Endothelial cell of umbilical vein (primary cell): ENCODE measurements at regions not wholly inside any gene's neighbourhood (a gene's known extent, or its start where the extent isn't known, plus 50 kb on each side); places are given as distances from the start of the nearest gene placed in this dataset.

ENCODE experiments used
- BruUV-seq: library from RNA; stranded (reverse); fragments of 400-500 nt; replicated peaks from 2 replicates; lab custom pipeline; 2021; lab: Mats Ljungman, UMichigan
- CTCF ChIA-PET: fragments of 300-600, 350-600 bp; sonication (Branson Sonifier 250); formaldehyde crosslinking; loops from one replicate; lab custom pipeline; 2021; ENCODE audit warnings: antibody characterized with exemption, inconsistent platforms; lab: Charles Lee
- POLR2A ChIA-PET: fragments of 300-600, 350-600 bp; sonication (Branson Sonifier 250); formaldehyde crosslinking; loops from one replicate; lab custom pipeline; 2021; ENCODE audit warnings: antibody characterized with exemption, inconsistent platforms; lab: Charles Lee
- DNase-seq: peaks from one replicate; pipeline ENCODE4 v3.0.0-alpha.2; 2011; ENCODE audit warnings: low read depth, low spot score
- FAIRE-seq: peaks from 2 replicates; lab custom pipeline; 2011; peaks lifted over from hg19 to GRCh38; lab: Jason Lieb, UNC
- H2AFZ ChIP-seq: 2 replicates; pipeline ENCODE4 v1.6.0; 2012; ENCODE audit warnings: low read depth, low read length, control low read depth, inconsistent platforms
- H3K27ac ChIP-seq: 2 replicates; pipeline ENCODE4 v1.5.1; 2011; ENCODE audit warnings: low read depth, mild to moderate bottlenecking, control low read depth, low read length, moderate library complexity; ENCODE audit not compliant: insufficient read depth
- H3K27me3 ChIP-seq, 2 experiments: 2 replicates each; pipeline versions ENCODE4 v1.6.0 to v1.6.1; 2011; ENCODE audit warnings: low read length in 2 of 2, mixed read lengths in 1 of 2; ENCODE audit not compliant: control insufficient read depth in 2 of 2, insufficient read depth in 2 of 2
- H3K36me3 ChIP-seq, 2 experiments: 2 replicates in 1 of 2; 3 replicates in 1 of 2; pipeline ENCODE4 v1.5.1; 2011; ENCODE audit warnings: low read length in 2 of 2, mild to moderate bottlenecking in 1 of 2, moderate library complexity in 1 of 2; ENCODE audit not compliant: control insufficient read depth in 2 of 2, insufficient read depth in 2 of 2; ENCODE audit errors: extremely low read depth in 1 of 2
- H3K4me1 ChIP-seq: 3 replicates; pipeline ENCODE4 v1.5.1; 2011; ENCODE audit warnings: mild to moderate bottlenecking, low read length; ENCODE audit not compliant: control insufficient read depth, insufficient read depth; ENCODE audit errors: extremely low read depth
- H3K4me2 ChIP-seq: 2 replicates; pipeline ENCODE4 v1.6.1; 2011; ENCODE audit warnings: low read length, control low read depth, mixed read lengths; ENCODE audit not compliant: insufficient read depth
- H3K4me3 ChIP-seq, 3 experiments: fragments of 200-600 bp in 1 of 3; sonication (generic), shearing (Covaris generic) in 1 of 3; replicated peaks in 1 of 3; 2 replicates each; pipeline ENCODE4 v1.5.1; 2011 to 2016; ENCODE audit warnings: control low read depth in 3 of 3, low read length in 3 of 3, mild to moderate bottlenecking in 2 of 3, inconsistent platforms in 1 of 3, low read depth in 1 of 3, moderate library complexity in 1 of 3; ENCODE audit not compliant: insufficient read depth in 1 of 3
- H3K79me2 ChIP-seq: 2 replicates; pipeline ENCODE4 v1.6.0; 2012; ENCODE audit warnings: low read length, inconsistent platforms; ENCODE audit not compliant: control insufficient read depth, insufficient read depth
- H3K9ac ChIP-seq: replicated peaks from 2 replicates; pipeline ENCODE3; 2011; ENCODE audit warnings: low read length, control low read depth; ENCODE audit not compliant: insufficient read depth; ENCODE audit errors: extremely low read depth
- H3K9me1 ChIP-seq: replicated peaks from 3 replicates; pipeline ENCODE4 v1.6.0; 2011; ENCODE audit warnings: mild to moderate bottlenecking, low read length; ENCODE audit not compliant: control insufficient read depth, insufficient read depth; ENCODE audit errors: extremely low read depth
- H3K9me3 ChIP-seq: replicated peaks from 2 replicates; pipeline ENCODE4 v1.5.1; 2012; ENCODE audit warnings: low read length, inconsistent platforms; ENCODE audit not compliant: control insufficient read depth, insufficient read depth
- H4K20me1 ChIP-seq: replicated peaks from 2 replicates; pipeline ENCODE3; 2011; ENCODE audit warnings: mild to moderate bottlenecking, low read length; ENCODE audit not compliant: control insufficient read depth, insufficient read depth; ENCODE audit errors: extremely low read depth
- CTCF ChIP-seq, 2 donors: IDR thresholded peaks; 1 replicate in 1 of 2; 2 replicates in 1 of 2; pipeline ENCODE4 v1.5.1; 2011; ENCODE audit warnings: low read length in 2 of 2, mild to moderate bottlenecking in 2 of 2, moderate library complexity in 2 of 2, control low read depth in 1 of 2, inconsistent platforms in 1 of 2, low read depth in 1 of 2; ENCODE audit not compliant: insufficient read depth in 1 of 2; ENCODE audit errors: extremely low read depth in 1 of 2
- EZH2 ChIP-seq: IDR thresholded peaks from 2 replicates; pipeline ENCODE4 v1.6.1; 2012; ENCODE audit warnings: borderline replicate concordance, low read depth, mild to moderate bottlenecking, moderate library complexity, low read length, inconsistent platforms; ENCODE audit not compliant: severe bottlenecking
- FOS ChIP-seq: IDR thresholded peaks from 2 replicates; pipeline ENCODE4 v1.6.1; 2011; ENCODE audit warnings: mild to moderate bottlenecking, low read length, moderate library complexity, borderline replicate concordance; ENCODE audit not compliant: insufficient read depth
- GATA2 ChIP-seq: IDR thresholded peaks from 2 replicates; pipeline ENCODE4 v1.7.0; 2011; ENCODE audit warnings: low read depth, mild to moderate bottlenecking, moderate library complexity, mixed read lengths, low read length; ENCODE audit not compliant: insufficient read length, insufficient read depth
- JUN ChIP-seq: IDR thresholded peaks from 2 replicates; pipeline ENCODE4 v1.6.1; 2011; ENCODE audit warnings: borderline replicate concordance, low read depth; ENCODE audit not compliant: insufficient read length, insufficient read depth
- MAX ChIP-seq: IDR thresholded peaks from 2 replicates; pipeline ENCODE4 v1.6.1; 2011; ENCODE audit not compliant: insufficient read depth, insufficient read length
- MYC ChIP-seq: IDR thresholded peaks from one replicate; pipeline ENCODE4 v1.6.1; 2011; ENCODE audit warnings: mild to moderate bottlenecking, low read depth, low read length
- POLR2A ChIP-seq: IDR thresholded peaks from 2 replicates; pipeline ENCODE4 v1.6.1; 2012; ENCODE audit warnings: low read depth, mild to moderate bottlenecking, control low read depth, low read length
- POLR2AphosphoS5 ChIP-seq: IDR thresholded peaks from 2 replicates; pipeline ENCODE4 v1.6.1; 2012; ENCODE audit warnings: low read depth, mild to moderate bottlenecking, control low read depth, low read length, moderate library complexity; ENCODE audit not compliant: insufficient read depth
- dilution Hi-C: fragments of 300-500 bp; cut with MboI; formaldehyde crosslinking; loops from one replicate; pipeline ENCODE4 v1.15.0; 2019; ENCODE audit warnings: low sequenced_read_pairs; ENCODE audit not compliant: extremely low pct_ligation_motif_present
- intact Hi-C: fragments of 100-400 bp; cut with micrococcal nuclease; formaldehyde crosslinking; loops from one replicate; pipeline ENCODE4 v1.10.0; 2022

GRCh38 chr6:159358562-159358961 is 189.4 kb downstream of the FNDC1 start:
- dilution Hi-C loops, result no loop called here
- FAIRE-seq, result no peak
- Histone ChIP-seq H3K79me2 (no peaks in the 10 kb centered on the region), H2AFZ (no peak overlapping the region), H3K27me3 (no peaks in the 10 kb centered on the region), H3K9me1 (no peaks in the 10 kb centered on the region), H3K9me3 (no peaks in the 10 kb centered on the region), H3K27ac (no peak overlapping the region), H4K20me1 (no peaks in the 10 kb centered on the region), H3K4me2 (no peak overlapping the region), H3K4me1 (no peaks in the 10 kb centered on the region), H3K4me3 (no peak overlapping the region), H3K9ac (no peak overlapping the region), H3K36me3 (no peaks in the 10 kb centered on the region)
- intact Hi-C loops, result no loop called here
- TF ChIP-seq MYC, result no peak
- TF ChIP-seq MAX, result no peak
- TF ChIP-seq JUN, result no peak
- TF ChIP-seq CTCF (IDR thresholded peaks at IDR 0.05; ENCODE audit: extremely low read depth in 1 of 2, insufficient read depth in 1 of 2, low read depth in 1 of 2, low read length in 2 of 2), result no peak
- TF ChIP-seq FOS, result no peak
- TF ChIP-seq GATA2, result no peak
- TF ChIP-seq POLR2A, result no peak
- TF ChIP-seq EZH2, result no peak
- no peak for TF ChIP-seq POLR2AphosphoS5
- no TSS peak for BruUV-seq
- CTCF ChIA-PET, result interaction anchor here (0.6 kb wide), 1 partner anchor 10 kb away, joined by 4 read pairs; no protein-coding TSS in a partner anchor
- POLR2A ChIA-PET, result no interaction called here
- DNase-seq, result no peak
